Sigmoid colon (tissue), 6 donors: ENCODE measurements at regions not wholly inside any gene's neighbourhood (a gene's known extent, or its start where the extent isn't known, plus 50 kb on each side); places are given as distances from the start of the nearest gene placed in this dataset.
A peak's percentile ranks its signal among the peaks of the same experiment; 100 is the strongest.

ENCODE experiments used
- DNase-seq: peaks from one replicate; pipeline ENCODE4 v3.0.0-alpha.2; 2019
- H3K27ac ChIP-seq, 4 donors: fragments of 200-600 bp; sonication (generic); one replicate each; pipeline ENCODE4 v1.5.1; 2016 to 2019; ENCODE audit warnings: mild to moderate bottlenecking in 1 of 4
- H3K27me3 ChIP-seq, 3 donors: fragments of 200-600 bp; sonication (generic); one replicate each; pipeline ENCODE4 v1.5.1; 2019; ENCODE audit warnings: mild to moderate bottlenecking in 1 of 3
- H3K36me3 ChIP-seq, 4 donors: fragments of 200-600 bp; sonication (generic); one replicate each; pipeline ENCODE4 v1.5.1; 2016 to 2019
- H3K4me1 ChIP-seq, 4 donors: fragments of 200-600 bp; sonication (generic); one replicate each; pipeline ENCODE4 v1.5.1; 2017 to 2019
- H3K4me3 ChIP-seq, 4 donors: fragments of 200-600 bp; sonication (generic); one replicate each; pipeline ENCODE4 v1.5.1; 2017 to 2019; ENCODE audit warnings: mild to moderate bottlenecking in 2 of 4, moderate library complexity in 1 of 4
- H3K9me3 ChIP-seq, 4 donors: fragments of 200-600 bp in 3 of 4; sonication (generic) in 3 of 4; one replicate each; pipeline versions ENCODE4 v1.5.1 to v1.6.1; 2013 to 2019
- EP300 ChIP-seq, 4 donors: sonication (generic); formaldehyde crosslinking; IDR thresholded peaks; one replicate each; pipeline ENCODE4 v1.6.1; 2017; ENCODE audit warnings: antibody characterized with exemption in 4 of 4
- POLR2A ChIP-seq, 2 donors: fragments of 450-650 bp; IDR thresholded peaks; one replicate each; pipeline ENCODE4 v1.6.1; 2016; ENCODE audit warnings: antibody characterized with exemption in 2 of 2, mild to moderate bottlenecking in 2 of 2, moderate library complexity in 2 of 2
- POLR2AphosphoS5 ChIP-seq, 4 donors: sonication (generic); formaldehyde crosslinking; IDR thresholded peaks; one replicate each; pipeline ENCODE4 v1.6.1; 2017; ENCODE audit warnings: antibody characterized with exemption in 4 of 4
- WGBS, 2 donors: extraction: QIAGEN DNeasy Blood & Tissue Kit; methylation state at CpG; one replicate each; pipeline ENCODE4 v1.1.7; 2013; 5-methylcytosine and 5-hydroxymethylcytosine counted together
- intact Hi-C: fragments of 100-400 bp; cut with DNase I; formaldehyde crosslinking; loops from one replicate; pipeline ENCODE4 v1.15.1; 2023
- TF ChIP-seq, protein P1 (sequence below), 4 experiments: fragments of 450-650 bp in 3 of 4; fragments of 200-600 bp in 1 of 4; IDR thresholded peaks; one replicate each; pipeline ENCODE4 v1.5.1; 2016 to 2019; ENCODE audit warnings: antibody characterized with exemption in 4 of 4, mild to moderate bottlenecking in 3 of 4, moderate library complexity in 2 of 4
- donor health status: healthy with polysubstance abuse.
- donor health status: healthy.

- H3K27ac ChIP-seq = no peak overlapping the region
- intact Hi-C loops = no loop called here
- H3K4me1 ChIP-seq = peaks cover 0 to 22% (median 17%) of the 10 kb centered on the region in 4 donors
- H3K27me3 ChIP-seq = no peaks in the 10 kb centered on the region
- H3K4me3 ChIP-seq = no peak overlapping the region
- no peaks in the 10 kb centered on the region for H3K9me3 ChIP-seq
- DNase-seq = no peak
- H3K36me3 ChIP-seq = no peaks in the 10 kb centered on the region
- WGBS, 2 donors = 80 to 84% methylated on average over 3 of the region's 3 CpGs
- TF ChIP-seq POLR2A (IDR thresholded peaks at IDR 0.05) (no peak), EP300 (IDR thresholded peaks at IDR 0.05) (no peak)
- TF ChIP-seq, protein P1, sequence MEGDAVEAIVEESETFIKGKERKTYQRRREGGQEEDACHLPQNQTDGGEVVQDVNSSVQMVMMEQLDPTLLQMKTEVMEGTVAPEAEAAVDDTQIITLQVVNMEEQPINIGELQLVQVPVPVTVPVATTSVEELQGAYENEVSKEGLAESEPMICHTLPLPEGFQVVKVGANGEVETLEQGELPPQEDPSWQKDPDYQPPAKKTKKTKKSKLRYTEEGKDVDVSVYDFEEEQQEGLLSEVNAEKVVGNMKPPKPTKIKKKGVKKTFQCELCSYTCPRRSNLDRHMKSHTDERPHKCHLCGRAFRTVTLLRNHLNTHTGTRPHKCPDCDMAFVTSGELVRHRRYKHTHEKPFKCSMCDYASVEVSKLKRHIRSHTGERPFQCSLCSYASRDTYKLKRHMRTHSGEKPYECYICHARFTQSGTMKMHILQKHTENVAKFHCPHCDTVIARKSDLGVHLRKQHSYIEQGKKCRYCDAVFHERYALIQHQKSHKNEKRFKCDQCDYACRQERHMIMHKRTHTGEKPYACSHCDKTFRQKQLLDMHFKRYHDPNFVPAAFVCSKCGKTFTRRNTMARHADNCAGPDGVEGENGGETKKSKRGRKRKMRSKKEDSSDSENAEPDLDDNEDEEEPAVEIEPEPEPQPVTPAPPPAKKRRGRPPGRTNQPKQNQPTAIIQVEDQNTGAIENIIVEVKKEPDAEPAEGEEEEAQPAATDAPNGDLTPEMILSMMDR (IDR thresholded peaks at IDR 0.05) = no peak
These were observed 316.3 kb downstream of the TGFB2 start for GRCh38 chr1:218661411-218661810.

DNA sequence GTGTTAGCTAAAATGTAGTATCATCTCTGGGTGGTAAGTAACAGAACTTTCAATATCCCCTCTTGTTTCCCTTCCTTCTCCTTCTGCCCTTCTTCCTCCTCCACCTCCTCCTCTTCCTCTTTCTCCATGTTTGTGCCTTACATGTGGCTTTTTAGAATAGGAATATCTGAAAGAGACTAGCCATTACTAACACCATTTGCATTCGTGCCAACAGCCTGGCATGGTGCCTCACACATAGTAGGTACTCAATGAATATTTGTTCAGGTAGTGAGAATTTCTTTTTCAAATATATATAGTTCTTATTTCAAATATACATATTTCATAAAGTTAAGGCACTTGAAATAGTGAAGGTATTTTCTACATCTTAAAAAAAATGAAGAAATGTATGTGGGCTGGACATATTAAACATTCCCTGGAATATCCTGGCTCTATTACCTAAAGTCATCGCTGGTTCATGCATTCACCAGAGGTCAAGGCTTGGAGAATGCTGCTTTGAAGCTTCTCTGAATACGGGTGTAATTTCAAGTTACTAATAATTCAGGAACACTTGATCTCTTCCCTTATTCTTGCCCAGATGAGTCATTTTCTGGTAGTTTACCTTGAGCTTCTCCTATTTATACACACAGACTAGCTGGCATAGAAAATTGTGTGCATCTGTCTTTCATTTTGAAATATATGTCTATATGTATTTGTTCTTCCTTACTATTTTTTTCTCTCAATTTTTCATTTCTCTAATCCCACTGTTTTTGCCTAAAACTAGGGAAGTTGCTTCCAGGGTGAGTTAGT, 319.4 kb downstream of the TGFB2 start:
- 69 to 82% methylated on average over 3 of the region's 3 CpGs for WGBS, 2 donors
- Histone ChIP-seq H3K4me1 (peaks cover 0 to 22% (median 14%) of the 10 kb centered on the region in 4 donors), H3K27ac (peak overlapping the region; percentile 16 to 72 (median 54)), H3K27me3 (no peaks in the 10 kb centered on the region), H3K9me3 (no peaks in the 10 kb centered on the region), H3K36me3 (no peaks in the 10 kb centered on the region), H3K4me3 (no peak overlapping the region)
- DNase-seq = no peak
- no peak for TF ChIP-seq EP300 (IDR thresholded peaks at IDR 0.05)
- no peak for TF ChIP-seq POLR2AphosphoS5 (IDR thresholded peaks at IDR 0.05)
- TF ChIP-seq, protein P1 (IDR thresholded peaks at IDR 0.05) = no peak
- no peak for TF ChIP-seq POLR2A (IDR thresholded peaks at IDR 0.05)
- intact Hi-C loops = no loop called here

DNA sequence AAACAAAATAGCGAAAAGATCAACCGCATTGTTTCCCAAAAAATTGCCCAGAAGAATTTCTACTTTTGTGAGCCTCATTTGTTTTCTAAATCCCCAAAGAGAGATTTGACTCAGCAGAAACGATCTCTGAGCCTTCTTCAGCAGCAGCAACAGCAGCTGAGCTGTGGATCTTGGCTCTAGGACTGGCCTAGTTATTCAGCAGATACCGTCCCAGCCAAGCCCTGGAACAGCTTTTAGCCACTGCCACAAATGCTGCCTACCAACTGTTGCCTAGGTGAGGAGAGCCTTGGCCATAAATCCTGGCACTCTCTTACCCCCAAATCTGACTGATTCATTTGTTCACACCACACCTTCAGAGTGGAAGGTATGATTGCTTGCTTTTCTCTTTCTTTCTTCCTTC, 320.1 kb downstream of the TGFB2 start:
- Histone ChIP-seq H3K36me3 (no peaks in the 10 kb centered on the region), H3K4me1 (peaks cover 0 to 16% (median 13%) of the 10 kb centered on the region in 4 donors), H3K4me3 (no peak overlapping the region), H3K9me3 (no peaks in the 10 kb centered on the region), H3K27me3 (no peaks in the 10 kb centered on the region), H3K27ac (peak overlapping the region; percentile 16 to 72 (median 54))
- TF ChIP-seq, protein P1 (IDR thresholded peaks at IDR 0.05) = no peak
- TF ChIP-seq EP300 (IDR thresholded peaks at IDR 0.05) (no peak), POLR2A (IDR thresholded peaks at IDR 0.05) (no peak), POLR2AphosphoS5 (IDR thresholded peaks at IDR 0.05) (no peak)
- peak; percentile 75 for DNase-seq
- intact Hi-C loops = no loop called here
- 63 to 67% methylated on average over 4 of the region's 4 CpGs for WGBS, 2 donors

DNA sequence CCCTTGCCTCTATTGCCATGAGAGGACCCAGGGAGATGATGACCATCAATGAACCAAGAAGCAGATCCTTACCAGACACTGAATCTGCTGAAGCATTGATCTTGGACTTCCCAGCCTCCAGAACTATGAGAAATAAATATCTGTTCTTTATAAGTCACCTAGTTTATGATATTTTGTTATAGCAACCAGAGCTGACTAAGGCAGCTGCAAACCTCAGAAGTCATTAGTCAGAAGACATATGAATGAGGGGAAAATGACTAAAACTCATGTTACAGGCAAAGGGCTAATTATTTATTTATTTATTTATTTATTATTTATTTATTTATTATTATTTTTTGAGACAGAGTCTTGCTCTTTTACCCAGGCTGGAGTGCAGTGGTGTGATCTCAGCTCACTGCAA, 321.1 kb downstream of the TGFB2 start:
- H3K27ac ChIP-seq = no peak overlapping the region
- H3K27me3 ChIP-seq = no peaks in the 10 kb centered on the region
- TF ChIP-seq POLR2AphosphoS5 (IDR thresholded peaks at IDR 0.05) = no peak
- TF ChIP-seq, protein P1 (IDR thresholded peaks at IDR 0.05) = no peak
- TF ChIP-seq POLR2A (IDR thresholded peaks at IDR 0.05) = no peak
- no peak for TF ChIP-seq EP300 (IDR thresholded peaks at IDR 0.05)
- H3K9me3 ChIP-seq = no peaks in the 10 kb centered on the region
- no peak for DNase-seq
- intact Hi-C loops = no loop called here
- H3K4me3 ChIP-seq = no peak overlapping the region
- H3K4me1 ChIP-seq = peaks cover 0 to 13% (median 11%) of the 10 kb centered on the region in 4 donors
- no peaks in the 10 kb centered on the region for H3K36me3 ChIP-seq
